H1 (cell line): ENCODE measurements at regions not wholly inside any gene's neighbourhood (a gene's known extent, or its start where the extent isn't known, plus 50 kb on each side); places are given as distances from the start of the nearest gene placed in this dataset.

Source experiments
- CTCF ChIA-PET: fragments of 300-600 bp; sonication (Branson Sonifier 250); formaldehyde crosslinking; loops from one replicate; lab custom pipeline; 2021; ENCODE audit not compliant: partially characterized antibody; lab: Charles Lee
- POLR2A ChIA-PET: fragments of 300-600 bp; sonication (Branson Sonifier 250); formaldehyde crosslinking; loops from one replicate; lab custom pipeline; 2021; ENCODE audit warnings: inconsistent platforms; ENCODE audit not compliant: partially characterized antibody; lab: Charles Lee
- DNase-seq, 2 experiments: peaks; one replicate each; pipeline versions ENCODE4 v3.0.0 to v3.0.0-alpha.2; 2010 to 2022; ENCODE audit warnings: low spot score in 2 of 2, low read depth in 1 of 2, mixed read lengths in 1 of 2
- FAIRE-seq: peaks from 2 replicates; lab custom pipeline; 2011; peaks lifted over from hg19 to GRCh38; lab: Jason Lieb, UNC
- H2AFZ ChIP-seq: 2 replicates; pipeline ENCODE4 v1.8.1; 2012; ENCODE audit warnings: low read length, inconsistent platforms
- H2AK5ac ChIP-seq: 2 replicates; pipeline ENCODE4 v1.6.1; 2013; ENCODE audit warnings: low read depth, low read length
- H2BK120ac ChIP-seq: replicated peaks from 2 replicates; pipeline ENCODE3; 2013; ENCODE audit warnings: low read depth, low read length, inconsistent platforms
- H2BK12ac ChIP-seq: 2 replicates; pipeline ENCODE4 v1.6.1; 2013; ENCODE audit warnings: low read depth, low read length
- H2BK15ac ChIP-seq: 2 replicates; pipeline ENCODE4 v1.6.1; 2013; ENCODE audit warnings: low read length
- H2BK20ac ChIP-seq: 2 replicates; pipeline ENCODE4 v1.6.1; 2013; ENCODE audit warnings: low read length
- H2BK5ac ChIP-seq: 2 replicates; pipeline ENCODE4 v1.6.1; 2013; ENCODE audit warnings: low read depth, low read length
- H3K14ac ChIP-seq: 2 replicates; pipeline ENCODE4 v1.6.1; 2013; ENCODE audit warnings: inconsistent platforms; ENCODE audit not compliant: insufficient read length
- H3K18ac ChIP-seq: 2 replicates; pipeline ENCODE4 v1.6.1; 2013; ENCODE audit warnings: low read length; ENCODE audit errors: extremely low read depth
- H3K23ac ChIP-seq: 2 replicates; pipeline ENCODE4 v1.6.1; 2013; ENCODE audit warnings: inconsistent platforms; ENCODE audit not compliant: insufficient read length
- H3K23me2 ChIP-seq: 2 replicates; pipeline ENCODE4 v1.6.1; 2013; ENCODE audit warnings: low read depth, low read length
- H3K27ac ChIP-seq: 2 replicates; pipeline ENCODE4 v1.6.1; 2011; ENCODE audit warnings: low read depth, low read length, inconsistent platforms
- H3K27me3 ChIP-seq, 4 experiments: replicated peaks in 1 of 4; 1 replicate in 1 of 4; 2 replicates in 3 of 4; pipeline versions ENCODE4 v1.6.1 to v1.8.1; 2011 to 2013; ENCODE audit warnings: low read length in 3 of 4, mild to moderate bottlenecking in 3 of 4, inconsistent platforms in 2 of 4, mixed read lengths in 2 of 4, moderate library complexity in 1 of 4; ENCODE audit not compliant: control insufficient read depth in 3 of 4, insufficient read depth in 3 of 4; ENCODE audit errors: extremely low read depth in 1 of 4
- H3K36me3 ChIP-seq, 4 experiments: 2 replicates each; pipeline versions ENCODE4 v1.6.1 to v1.8.1; 2011 to 2013; ENCODE audit warnings: mild to moderate bottlenecking in 4 of 4, low read length in 3 of 4, moderate library complexity in 2 of 4, control low read depth in 1 of 4, inconsistent platforms in 1 of 4; ENCODE audit not compliant: insufficient read depth in 4 of 4, control insufficient read depth in 2 of 4
- H3K4ac ChIP-seq: replicated peaks from 2 replicates; pipeline ENCODE3; 2013; ENCODE audit warnings: low read length, low read depth, mixed read lengths, inconsistent platforms; ENCODE audit not compliant: insufficient read length
- H3K4me1 ChIP-seq, 4 experiments: replicated peaks in 1 of 4; 1 replicate in 1 of 4; 2 replicates in 3 of 4; pipeline versions ENCODE4 v1.6.1 to v1.8.1; 2011 to 2013; ENCODE audit warnings: low read length in 3 of 4, inconsistent platforms in 2 of 4, mixed read lengths in 1 of 4; ENCODE audit not compliant: insufficient read depth in 4 of 4, control insufficient read depth in 3 of 4
- H3K4me2 ChIP-seq, 2 experiments: 2 replicates each; pipeline versions ENCODE4 v1.6.1 to v1.8.1; 2011 to 2013; ENCODE audit warnings: low read depth in 2 of 2, low read length in 2 of 2, control low read depth in 1 of 2, inconsistent platforms in 1 of 2, mild to moderate bottlenecking in 1 of 2; ENCODE audit not compliant: insufficient read depth in 1 of 2
- H3K4me3 ChIP-seq, 4 experiments: fragments of 200-600, 300-600 bp in 1 of 4; sonication (generic), shearing (Covaris generic), sonication (Bioruptor Twin) in 1 of 4; 2 replicates each; pipeline versions ENCODE4 v1.5.1 to v1.8.1; 2011 to 2016; ENCODE audit warnings: low read length in 4 of 4, low read depth in 3 of 4, control low read depth in 2 of 4, inconsistent platforms in 2 of 4, mild to moderate bottlenecking in 2 of 4, mixed read lengths in 1 of 4, moderate library complexity in 1 of 4; ENCODE audit not compliant: insufficient read depth in 2 of 4; ENCODE audit errors: extremely low read depth in 1 of 4
- H3K56ac ChIP-seq: replicated peaks from 2 replicates; pipeline ENCODE3; 2013; ENCODE audit warnings: low read depth, mild to moderate bottlenecking, mixed read lengths, low read length, inconsistent platforms; ENCODE audit not compliant: insufficient read length
- H3K79me1 ChIP-seq: 2 replicates; pipeline ENCODE4 v1.6.1; 2013; ENCODE audit warnings: low read depth, low read length, control low read depth
- H3K79me2 ChIP-seq, 2 experiments: 2 replicates each; pipeline versions ENCODE4 v1.6.1 to v1.8.1; 2012 to 2013; ENCODE audit warnings: low read length in 2 of 2, mild to moderate bottlenecking in 2 of 2, inconsistent platforms in 1 of 2; ENCODE audit not compliant: insufficient read depth in 2 of 2, control insufficient read depth in 1 of 2
- H3K9ac ChIP-seq, 4 experiments: replicated peaks in 1 of 4; 1 replicate in 1 of 4; 2 replicates in 3 of 4; pipeline versions ENCODE4 v1.6.1 to v1.8.1; 2011 to 2013; ENCODE audit warnings: low read depth in 3 of 4, low read length in 3 of 4, control low read depth in 2 of 4, mild to moderate bottlenecking in 2 of 4, moderate library complexity in 2 of 4, inconsistent platforms in 1 of 4; ENCODE audit errors: extremely low read depth in 1 of 4
- H3K9me3 ChIP-seq, 2 experiments: 2 replicates each; pipeline versions ENCODE4 v1.6.1 to v1.8.1; 2012 to 2013; ENCODE audit warnings: mild to moderate bottlenecking in 2 of 2, moderate library complexity in 2 of 2, control low read depth in 1 of 2, inconsistent platforms in 1 of 2, low read depth in 1 of 2, low read length in 1 of 2, mixed read lengths in 1 of 2; ENCODE audit not compliant: insufficient read depth in 2 of 2
- H4K20me1 ChIP-seq, 2 experiments: replicated peaks in 1 of 2; 2 replicates each; pipeline versions ENCODE3 to v1.8.1; 2011 to 2013; ENCODE audit warnings: inconsistent platforms in 2 of 2, low read length in 2 of 2, mild to moderate bottlenecking in 1 of 2; ENCODE audit not compliant: insufficient read depth in 2 of 2, control insufficient read depth in 1 of 2
- H4K5ac ChIP-seq: 2 replicates; pipeline ENCODE4 v1.6.1; 2013; ENCODE audit warnings: low read length, low read depth, mixed read lengths, inconsistent platforms; ENCODE audit not compliant: insufficient read length
- H4K8ac ChIP-seq: 2 replicates; pipeline ENCODE4 v1.8.0; 2013; ENCODE audit warnings: mild to moderate bottlenecking, moderate library complexity, low read length, inconsistent platforms; ENCODE audit not compliant: insufficient read depth; ENCODE audit errors: extremely low read depth
- H4K91ac ChIP-seq: replicated peaks from 2 replicates; pipeline ENCODE3; 2013; ENCODE audit warnings: low read length, mixed read lengths, inconsistent platforms; ENCODE audit not compliant: insufficient read length
- CHD2 ChIP-seq: IDR thresholded peaks from 2 replicates; pipeline ENCODE4 v1.6.1; 2012; ENCODE audit warnings: low read length, improper control_type of control experiment
- FOSL1 ChIP-seq: IDR thresholded peaks from 2 replicates; pipeline ENCODE4 v1.6.1; 2011; ENCODE audit warnings: mild to moderate bottlenecking, low read depth, low read length, moderate library complexity; ENCODE audit not compliant: insufficient read depth
- HDAC2 ChIP-seq, 2 experiments: fragments of 300-600 bp in 1 of 2; sonication (generic) in 1 of 2; IDR thresholded peaks; 2 replicates each; pipeline ENCODE4 v1.6.1; 2011 to 2012; ENCODE audit warnings: low read depth in 2 of 2, low read length in 2 of 2, mild to moderate bottlenecking in 2 of 2, moderate library complexity in 2 of 2, borderline replicate concordance in 1 of 2, inconsistent platforms in 1 of 2
- SRF ChIP-seq: IDR thresholded peaks from 2 replicates; pipeline ENCODE4 v1.6.1; 2011; ENCODE audit warnings: mild to moderate bottlenecking, low read depth, low read length, moderate library complexity
- YY1 ChIP-seq: IDR thresholded peaks from 2 replicates; pipeline ENCODE4 v1.6.1; 2011; ENCODE audit warnings: low read depth, mild to moderate bottlenecking, low read length
- WGBS, 2 experiments: shearing (Covaris generic) in 1 of 2; methylation state at CpG; one replicate each; pipeline versions ENCODE4 v1.1.6 to v1.1.7; 2013 to 2015; ENCODE audit warnings: low lambda C conversion rate in 2 of 2, mixed read lengths in 2 of 2, inconsistent platforms in 1 of 2, low coverage in 1 of 2, missing lambda C conversion rate in 1 of 2; ENCODE audit not compliant: insufficient replicate concordance in 2 of 2, insufficient coverage in 1 of 2, insufficient read length in 1 of 2; ENCODE audit errors: extremely low coverage in 1 of 2, missing lambda C conversion rate in 1 of 2; 5-methylcytosine and 5-hydroxymethylcytosine counted together

DNA sequence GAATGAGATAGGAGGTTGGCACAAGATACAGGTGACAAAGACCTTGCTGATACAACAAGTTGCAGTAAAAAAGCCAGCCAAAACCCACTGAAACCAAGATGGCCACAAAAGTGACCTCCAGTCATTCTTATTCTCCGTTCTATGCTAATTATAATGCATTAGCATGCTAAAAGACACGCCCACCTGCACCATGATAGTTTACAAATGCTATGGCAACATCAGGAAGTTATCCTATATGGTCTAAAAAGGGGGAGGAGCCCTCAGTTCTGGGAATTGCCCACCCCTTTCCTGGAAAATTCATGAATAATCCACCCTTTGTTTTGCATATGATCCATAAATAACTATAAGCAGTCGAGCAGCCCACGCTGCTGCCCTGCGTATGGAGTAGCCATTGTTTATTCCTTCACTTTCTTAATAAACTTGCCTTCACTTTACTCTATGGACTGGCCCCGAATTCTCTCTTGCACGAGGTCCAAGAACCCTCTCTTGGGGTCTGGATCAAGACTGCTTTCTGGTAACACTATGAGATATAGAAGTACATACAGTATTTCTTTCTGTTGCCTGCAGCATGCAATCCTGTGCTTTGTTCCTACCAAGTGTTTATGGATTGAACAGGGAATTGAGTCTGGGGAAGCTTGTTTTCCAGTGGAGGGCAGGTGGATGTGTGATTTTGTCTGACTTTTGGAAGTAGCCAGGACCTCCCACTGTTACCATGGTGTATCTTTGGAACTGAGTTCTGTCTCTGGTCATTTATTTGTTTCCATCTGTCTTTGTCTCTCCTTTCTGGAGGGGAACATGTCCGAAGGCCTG is 72.0 kb upstream of the TGM3 start:
- ChIA-PET POLR2A (no interaction called here), CTCF (interaction anchor here (0.7 kb wide), 1 partner anchor 25 kb away, joined by 3 read pairs; no protein-coding TSS in a partner anchor)
- Histone ChIP-seq H2BK20ac (no peak overlapping the region), H3K18ac (no peak overlapping the region), H3K23ac (no peak overlapping the region), H4K5ac (no peak overlapping the region), H3K9ac (no peak overlapping the region), H3K14ac (no peak overlapping the region), H3K79me1 (no peaks in the 10 kb centered on the region), H2AK5ac (no peak overlapping the region), H2BK120ac (no peak overlapping the region), H2BK15ac (no peak overlapping the region), H3K27me3 (no peaks in the 10 kb centered on the region), H3K9me3 (peaks cover 0 to 3% of the 10 kb centered on the region in 2 experiments; a peak in 1 of 4 replicates), H3K36me3 (no peaks in the 10 kb centered on the region), H3K4me1 (no peaks in the 10 kb centered on the region), H3K4me2 (no peak overlapping the region), H4K20me1 (no peaks in the 10 kb centered on the region), H3K23me2 (no peaks in the 10 kb centered on the region), H4K8ac (no peak overlapping the region), H3K56ac (no peak overlapping the region), H3K4me3 (no peak overlapping the region), H3K27ac (no peak overlapping the region), H4K91ac (no peak overlapping the region), H2AFZ (no peak overlapping the region), H2BK12ac (no peak overlapping the region), H2BK5ac (no peak overlapping the region), H3K79me2 (no peaks in the 10 kb centered on the region), H3K4ac (no peak overlapping the region)
- DNase-seq (no peak), FAIRE-seq (peak; percentile 24)
- TF ChIP-seq CHD2 (no peak), SRF (no peak), FOSL1 (no peak), HDAC2 (IDR thresholded peaks at IDR 0.05; ENCODE audit: borderline replicate concordance in 1 of 2, low read depth in 2 of 2, low read length in 2 of 2) (no peak), YY1 (0 out of 2 replicates have a peak, but pooled peaks have one; percentile 14)
- 87% methylated on average over 8 of the region's 8 CpGs; no CpG with 5 or more reads in 1 of the 2 experiments for WGBS, 2 experiments
